ENCODE measurements at regions not wholly inside any gene's neighbourhood (a gene's known extent, or its start where the extent isn't known, plus 50 kb on each side); places are given as distances from the start of the nearest gene placed in this dataset.

DNA sequence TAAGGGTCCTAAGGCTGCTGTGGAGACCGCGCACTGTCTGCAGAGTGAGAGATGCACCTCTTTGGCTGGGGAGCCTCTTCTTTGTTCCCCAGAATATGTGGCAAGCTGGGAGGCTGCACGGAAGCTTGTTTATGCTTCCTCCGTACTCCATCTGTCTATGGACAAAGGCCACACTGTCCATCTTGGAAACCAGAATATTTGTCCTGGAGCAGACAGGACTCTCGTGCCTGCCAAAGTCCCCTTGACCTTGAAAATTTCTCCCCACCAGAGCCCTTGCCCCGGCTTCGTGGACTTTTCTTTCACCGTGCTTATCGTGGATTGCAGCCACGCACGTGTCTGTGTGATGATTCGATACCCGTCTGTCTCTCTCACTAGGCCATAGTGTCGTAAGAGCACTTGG, 147.4 kb downstream of the NSG2 start:
- TF ChIP-seq, protein P1, sequence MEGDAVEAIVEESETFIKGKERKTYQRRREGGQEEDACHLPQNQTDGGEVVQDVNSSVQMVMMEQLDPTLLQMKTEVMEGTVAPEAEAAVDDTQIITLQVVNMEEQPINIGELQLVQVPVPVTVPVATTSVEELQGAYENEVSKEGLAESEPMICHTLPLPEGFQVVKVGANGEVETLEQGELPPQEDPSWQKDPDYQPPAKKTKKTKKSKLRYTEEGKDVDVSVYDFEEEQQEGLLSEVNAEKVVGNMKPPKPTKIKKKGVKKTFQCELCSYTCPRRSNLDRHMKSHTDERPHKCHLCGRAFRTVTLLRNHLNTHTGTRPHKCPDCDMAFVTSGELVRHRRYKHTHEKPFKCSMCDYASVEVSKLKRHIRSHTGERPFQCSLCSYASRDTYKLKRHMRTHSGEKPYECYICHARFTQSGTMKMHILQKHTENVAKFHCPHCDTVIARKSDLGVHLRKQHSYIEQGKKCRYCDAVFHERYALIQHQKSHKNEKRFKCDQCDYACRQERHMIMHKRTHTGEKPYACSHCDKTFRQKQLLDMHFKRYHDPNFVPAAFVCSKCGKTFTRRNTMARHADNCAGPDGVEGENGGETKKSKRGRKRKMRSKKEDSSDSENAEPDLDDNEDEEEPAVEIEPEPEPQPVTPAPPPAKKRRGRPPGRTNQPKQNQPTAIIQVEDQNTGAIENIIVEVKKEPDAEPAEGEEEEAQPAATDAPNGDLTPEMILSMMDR (IDR thresholded peaks at IDR 0.05; ENCODE audit: insufficient read depth, low read length), result no peak
- no peak for TF ChIP-seq POLR2AphosphoS5 (IDR thresholded peaks at IDR 0.05; ENCODE audit: low read depth)
- no peak for TF ChIP-seq GABPA (IDR thresholded peaks at IDR 0.05; ENCODE audit: low read depth)
- TF ChIP-seq, protein P2, sequence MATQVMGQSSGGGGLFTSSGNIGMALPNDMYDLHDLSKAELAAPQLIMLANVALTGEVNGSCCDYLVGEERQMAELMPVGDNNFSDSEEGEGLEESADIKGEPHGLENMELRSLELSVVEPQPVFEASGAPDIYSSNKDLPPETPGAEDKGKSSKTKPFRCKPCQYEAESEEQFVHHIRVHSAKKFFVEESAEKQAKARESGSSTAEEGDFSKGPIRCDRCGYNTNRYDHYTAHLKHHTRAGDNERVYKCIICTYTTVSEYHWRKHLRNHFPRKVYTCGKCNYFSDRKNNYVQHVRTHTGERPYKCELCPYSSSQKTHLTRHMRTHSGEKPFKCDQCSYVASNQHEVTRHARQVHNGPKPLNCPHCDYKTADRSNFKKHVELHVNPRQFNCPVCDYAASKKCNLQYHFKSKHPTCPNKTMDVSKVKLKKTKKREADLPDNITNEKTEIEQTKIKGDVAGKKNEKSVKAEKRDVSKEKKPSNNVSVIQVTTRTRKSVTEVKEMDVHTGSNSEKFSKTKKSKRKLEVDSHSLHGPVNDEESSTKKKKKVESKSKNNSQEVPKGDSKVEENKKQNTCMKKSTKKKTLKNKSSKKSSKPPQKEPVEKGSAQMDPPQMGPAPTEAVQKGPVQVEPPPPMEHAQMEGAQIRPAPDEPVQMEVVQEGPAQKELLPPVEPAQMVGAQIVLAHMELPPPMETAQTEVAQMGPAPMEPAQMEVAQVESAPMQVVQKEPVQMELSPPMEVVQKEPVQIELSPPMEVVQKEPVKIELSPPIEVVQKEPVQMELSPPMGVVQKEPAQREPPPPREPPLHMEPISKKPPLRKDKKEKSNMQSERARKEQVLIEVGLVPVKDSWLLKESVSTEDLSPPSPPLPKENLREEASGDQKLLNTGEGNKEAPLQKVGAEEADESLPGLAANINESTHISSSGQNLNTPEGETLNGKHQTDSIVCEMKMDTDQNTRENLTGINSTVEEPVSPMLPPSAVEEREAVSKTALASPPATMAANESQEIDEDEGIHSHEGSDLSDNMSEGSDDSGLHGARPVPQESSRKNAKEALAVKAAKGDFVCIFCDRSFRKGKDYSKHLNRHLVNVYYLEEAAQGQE (IDR thresholded peaks at IDR 0.05; ENCODE audit: insufficient replicate concordance, low read depth), result no peak
- no peak for TF ChIP-seq SPI1 (IDR thresholded peaks at IDR 0.05; ENCODE audit: borderline replicate concordance, low read depth)
